ENCODE measurements at regions not wholly inside any gene's neighbourhood (a gene's known extent, or its start where the extent isn't known, plus 50 kb on each side); places are given as distances from the start of the nearest gene placed in this dataset.

DNA sequence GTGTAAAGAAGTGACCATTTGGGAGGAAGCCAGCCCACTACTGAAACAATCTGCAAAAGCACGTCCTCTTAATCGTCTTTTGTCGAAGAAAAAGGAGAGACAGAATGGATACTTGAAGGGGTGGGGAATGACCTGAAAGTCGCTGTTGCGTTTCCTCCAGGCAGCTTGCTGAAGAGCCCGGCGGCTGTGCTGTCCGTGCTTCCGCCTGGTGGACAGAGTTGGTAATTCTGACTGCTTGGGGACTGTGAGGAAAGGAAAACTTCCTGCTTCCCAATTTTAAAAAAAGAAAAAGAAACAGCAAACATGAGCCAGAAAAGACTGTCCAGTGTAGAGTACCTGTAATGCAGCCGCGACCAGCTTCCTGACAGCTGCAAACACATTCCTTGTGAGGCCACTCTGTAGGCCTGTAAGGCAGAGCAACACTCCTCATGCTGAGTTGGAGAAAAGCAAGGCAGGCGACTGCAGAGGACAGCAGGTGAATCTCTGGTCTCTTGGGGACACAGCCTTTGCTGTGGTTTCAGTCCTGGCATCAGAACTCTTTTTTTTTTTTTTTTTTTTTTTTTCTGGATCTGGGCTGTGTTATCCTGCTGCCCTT, 251.1 kb upstream of the TBX18 start:
- H3K4me3 ChIP-seq = no peak overlapping the region
- H3K4me1 ChIP-seq (ENCODE audit: insufficient read depth) = no peaks in the 10 kb centered on the region
- no peak overlapping the region for H3K27ac ChIP-seq
- peak; percentile 15 to 45 (median 33) for DNase-seq
- intact Hi-C loops (cut with DNase I) = no loop called here
- 8 to 9% (median 9%) methylated on average over 12 of the region's 12 CpGs for WGBS, 3 donors
- H3K9me3 ChIP-seq = no peaks in the 10 kb centered on the region
- H3K27me3 ChIP-seq = no peaks in the 10 kb centered on the region
- no peaks in the 10 kb centered on the region for H3K36me3 ChIP-seq
- TF ChIP-seq POLR2A (IDR thresholded peaks at IDR 0.05) (no peak), EP300 (IDR thresholded peaks at IDR 0.05) (no peak)
- TF ChIP-seq, protein P1, sequence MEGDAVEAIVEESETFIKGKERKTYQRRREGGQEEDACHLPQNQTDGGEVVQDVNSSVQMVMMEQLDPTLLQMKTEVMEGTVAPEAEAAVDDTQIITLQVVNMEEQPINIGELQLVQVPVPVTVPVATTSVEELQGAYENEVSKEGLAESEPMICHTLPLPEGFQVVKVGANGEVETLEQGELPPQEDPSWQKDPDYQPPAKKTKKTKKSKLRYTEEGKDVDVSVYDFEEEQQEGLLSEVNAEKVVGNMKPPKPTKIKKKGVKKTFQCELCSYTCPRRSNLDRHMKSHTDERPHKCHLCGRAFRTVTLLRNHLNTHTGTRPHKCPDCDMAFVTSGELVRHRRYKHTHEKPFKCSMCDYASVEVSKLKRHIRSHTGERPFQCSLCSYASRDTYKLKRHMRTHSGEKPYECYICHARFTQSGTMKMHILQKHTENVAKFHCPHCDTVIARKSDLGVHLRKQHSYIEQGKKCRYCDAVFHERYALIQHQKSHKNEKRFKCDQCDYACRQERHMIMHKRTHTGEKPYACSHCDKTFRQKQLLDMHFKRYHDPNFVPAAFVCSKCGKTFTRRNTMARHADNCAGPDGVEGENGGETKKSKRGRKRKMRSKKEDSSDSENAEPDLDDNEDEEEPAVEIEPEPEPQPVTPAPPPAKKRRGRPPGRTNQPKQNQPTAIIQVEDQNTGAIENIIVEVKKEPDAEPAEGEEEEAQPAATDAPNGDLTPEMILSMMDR (IDR thresholded peaks at IDR 0.05) = peak in 2 of 3 donors; percentile 23 to 30

DNA sequence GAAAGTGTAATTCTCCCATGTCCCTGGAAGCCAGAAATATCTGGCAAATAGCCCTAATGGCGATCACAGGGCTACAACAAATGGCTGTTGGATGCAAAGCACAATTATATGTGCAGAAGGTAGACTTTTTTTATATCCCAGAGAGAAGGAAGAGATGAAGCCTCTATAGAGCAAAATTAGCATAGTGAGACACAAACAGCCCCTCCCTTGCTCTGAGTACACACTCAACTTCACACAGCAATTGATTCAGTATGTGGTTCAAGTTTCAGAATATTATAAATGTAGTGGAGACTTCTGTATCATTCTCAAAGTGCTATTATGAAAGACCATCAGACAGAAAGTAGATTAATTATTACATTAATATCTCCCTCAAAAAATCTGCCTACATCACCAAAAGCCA, 246.5 kb upstream of the TBX18 start:
- H3K36me3 ChIP-seq = no peaks in the 10 kb centered on the region
- H3K4me1 ChIP-seq (ENCODE audit: insufficient read depth) = no peaks in the 10 kb centered on the region
- no peaks in the 10 kb centered on the region for H3K27me3 ChIP-seq
- TF ChIP-seq POLR2A (IDR thresholded peaks at IDR 0.05) (no peak), EP300 (IDR thresholded peaks at IDR 0.05) (no peak)
- TF ChIP-seq, protein P1 (IDR thresholded peaks at IDR 0.05) = no peak
- H3K4me3 ChIP-seq = no peak overlapping the region
- H3K27ac ChIP-seq = no peak overlapping the region
- H3K9me3 ChIP-seq = no peaks in the 10 kb centered on the region
- intact Hi-C loops (cut with DNase I) = no loop called here
- WGBS, 3 donors = 59 to 78% (median 64%) methylated on average over 1 of the region's 1 CpG
- no peak for DNase-seq

DNA sequence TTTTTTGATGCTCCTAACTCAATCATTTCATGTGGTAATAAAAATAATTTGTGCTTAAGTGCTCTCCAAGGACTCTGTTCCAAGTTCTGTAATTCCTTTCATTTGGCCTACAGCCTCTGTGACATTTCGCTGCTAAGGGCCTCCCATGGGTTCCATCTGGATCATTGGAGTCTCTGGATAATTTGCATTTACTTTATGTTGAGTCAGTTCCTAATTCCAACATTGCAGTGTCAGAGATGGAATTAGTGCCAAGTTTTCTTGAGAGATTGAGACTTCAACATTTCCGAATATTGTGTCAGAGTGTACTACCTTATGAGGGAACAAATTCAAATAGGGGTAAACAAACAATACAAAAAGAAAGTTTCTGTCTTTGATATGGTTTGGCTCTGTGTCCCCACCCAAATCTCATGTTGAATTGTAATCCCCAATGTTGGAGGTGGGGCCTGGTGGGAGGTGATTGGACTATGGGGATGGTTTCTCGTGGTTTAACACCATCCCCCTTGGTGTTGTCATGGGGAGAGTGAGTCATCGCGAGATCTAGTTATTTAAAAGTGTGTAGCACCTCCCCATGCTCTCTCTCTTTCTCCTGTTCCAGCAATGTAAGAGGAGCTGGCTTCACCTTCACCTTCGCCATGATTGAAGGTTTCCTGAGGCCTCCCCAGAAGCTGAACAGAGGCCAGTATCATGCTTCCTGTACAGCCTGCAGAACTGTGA, 244.1 kb upstream of the TBX18 start:
- Histone ChIP-seq H3K27ac (no peak overlapping the region), H3K36me3 (no peaks in the 10 kb centered on the region), H3K4me3 (no peak overlapping the region), H3K9me3 (no peaks in the 10 kb centered on the region), H3K4me1 (ENCODE audit: insufficient read depth) (no peaks in the 10 kb centered on the region), H3K27me3 (no peaks in the 10 kb centered on the region)
- intact Hi-C loops (cut with DNase I) = no loop called here
- TF ChIP-seq POLR2A (IDR thresholded peaks at IDR 0.05) (no peak), EP300 (IDR thresholded peaks at IDR 0.05) (no peak)
- TF ChIP-seq, protein P1 (IDR thresholded peaks at IDR 0.05) = no peak
- WGBS, 3 donors = 87 to 93% (median 92%) methylated on average over 6 of the region's 6 CpGs
- DNase-seq = no peak

DNA sequence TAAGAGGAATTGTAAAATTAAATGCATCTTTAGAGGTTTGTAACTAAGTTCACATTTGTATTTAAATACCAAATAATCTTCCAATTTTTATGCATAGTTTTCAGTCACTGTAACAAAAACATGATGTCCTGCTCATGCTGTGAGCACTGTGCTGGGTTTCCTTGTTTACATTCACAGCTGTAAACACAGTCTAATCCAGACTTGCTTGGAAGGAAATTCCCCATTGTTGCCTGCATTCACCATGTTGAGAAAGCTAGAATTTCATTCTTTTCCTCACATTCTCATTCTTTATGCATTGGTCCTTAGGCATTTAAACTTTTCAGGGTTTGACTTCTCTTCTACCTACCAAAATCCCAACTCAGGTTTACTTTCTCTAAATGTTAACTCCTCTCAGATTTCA, 242.0 kb upstream of the TBX18 start:
- TF ChIP-seq, protein P1 (IDR thresholded peaks at IDR 0.05) = no peak
- no peak for TF ChIP-seq POLR2A (IDR thresholded peaks at IDR 0.05)
- DNase-seq = no peak
- no peak overlapping the region for H3K27ac ChIP-seq
- intact Hi-C loops (cut with DNase I) = no loop called here
- H3K4me1 ChIP-seq (ENCODE audit: insufficient read depth) = no peaks in the 10 kb centered on the region
- no peaks in the 10 kb centered on the region for H3K27me3 ChIP-seq
- no peak overlapping the region for H3K4me3 ChIP-seq
- H3K9me3 ChIP-seq = no peaks in the 10 kb centered on the region
- no peaks in the 10 kb centered on the region for H3K36me3 ChIP-seq

Data from ovary (tissue), 7 donors.